OCI-LY3 (cell line): ENCODE measurements at regions not wholly inside any gene's neighbourhood (a gene's known extent, or its start where the extent isn't known, plus 50 kb on each side); places are given as distances from the start of the nearest gene placed in this dataset.

Experiments used
- CTCF ChIP-seq: fragments of 200-600, 300-600 bp; sonication (generic); IDR thresholded peaks from 2 replicates; pipeline ENCODE4 v1.5.1; 2014; ENCODE audit warnings: antibody characterized with exemption, low read length, low read depth
- EZH2phosphoT487 ChIP-seq: fragments of 200-600 bp; shearing (Covaris generic); IDR thresholded peaks from 2 replicates; pipeline ENCODE4 v1.6.1; 2018; ENCODE audit warnings: antibody characterized with exemption, mixed run types, low read depth

GRCh38 chr2:65877331-65878010 is 445.1 kb upstream of the SPRED2 start:
- no peak for TF ChIP-seq CTCF
- no peak for TF ChIP-seq EZH2phosphoT487
